ENCODE measurements at regions not wholly inside any gene's neighbourhood (a gene's known extent, or its start where the extent isn't known, plus 50 kb on each side); places are given as distances from the start of the nearest gene placed in this dataset.

DNA sequence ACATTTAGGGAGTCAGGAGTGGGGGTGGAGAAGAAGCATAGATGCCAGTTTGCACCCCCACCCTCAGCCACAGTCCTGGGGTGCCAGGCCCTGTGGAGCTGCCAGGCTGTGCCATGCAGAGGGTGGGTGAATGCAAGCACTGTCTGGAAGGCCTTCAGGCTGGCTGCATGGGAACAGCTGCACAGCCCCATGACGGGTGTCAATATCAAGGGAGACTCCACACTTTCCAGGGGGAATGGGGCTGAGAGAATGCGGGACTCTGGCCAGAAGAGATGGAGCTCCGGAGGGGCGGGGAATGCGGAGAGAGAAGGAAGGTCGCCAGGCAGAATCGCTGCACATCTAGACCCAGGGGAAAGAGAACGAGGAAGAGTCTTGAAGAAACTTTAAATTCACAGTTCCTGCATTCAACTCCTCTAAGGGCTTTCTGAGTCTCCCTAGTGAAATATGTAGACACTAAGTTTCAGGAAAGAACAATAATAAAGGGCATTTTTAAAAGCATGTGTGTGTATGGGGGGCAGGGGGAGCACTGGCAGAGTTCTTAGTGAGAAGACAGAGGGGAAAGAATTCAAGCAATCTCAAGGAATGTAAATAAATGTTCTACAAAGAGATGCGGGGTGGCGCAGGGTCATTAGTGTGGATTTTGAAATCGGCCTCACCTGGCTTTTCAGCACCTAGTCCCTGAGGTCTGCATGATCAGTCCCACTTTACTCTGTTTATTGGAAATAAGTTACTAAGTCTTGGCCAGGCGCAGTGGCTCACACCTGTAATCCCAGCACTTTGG is 59.1 kb downstream of the BOD1 start:
- no peak for DNase-seq

DNA sequence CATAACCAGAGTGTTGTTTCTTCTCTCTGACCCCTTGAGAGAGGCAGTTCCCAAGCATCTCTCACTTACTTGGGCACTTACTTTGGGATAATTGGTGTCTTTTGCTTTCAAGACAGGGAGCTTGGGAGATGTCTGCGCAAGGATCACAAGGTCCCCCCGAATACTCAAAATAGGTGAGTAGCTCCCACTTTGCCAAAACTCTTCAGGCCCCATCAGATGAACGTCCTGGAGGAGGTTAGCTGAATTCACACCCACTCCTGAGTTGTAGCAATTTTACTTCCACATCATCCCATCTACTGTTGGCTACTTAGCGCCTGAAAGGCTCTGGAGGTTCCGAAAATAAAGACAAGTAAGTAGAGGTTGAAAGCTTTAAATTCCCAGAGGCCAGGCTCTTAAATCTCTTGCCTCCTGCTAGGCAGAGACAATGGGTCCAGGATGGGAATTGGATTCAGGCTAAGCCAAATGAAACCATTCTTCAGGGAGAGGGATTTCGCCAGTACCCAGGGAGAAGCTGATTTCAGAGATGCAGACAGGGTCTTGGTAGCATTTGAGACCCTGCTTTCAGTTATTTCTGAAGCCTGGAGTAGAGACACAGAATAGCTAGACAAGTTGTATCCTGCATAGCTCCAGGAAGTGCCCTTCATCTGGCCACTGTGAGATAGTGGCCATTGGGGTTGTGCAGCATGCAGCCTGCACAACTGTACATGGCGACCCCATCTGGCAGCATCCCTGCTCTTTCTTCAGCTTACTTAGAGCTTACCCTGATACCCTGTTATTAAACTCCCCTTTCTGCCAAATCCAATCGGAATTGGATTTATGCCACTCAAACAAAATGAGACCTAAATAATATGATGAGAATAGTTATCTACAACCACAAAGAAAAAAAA is 60.1 kb downstream of the BOD1 start:
- DNase-seq, result no peak

DNA sequence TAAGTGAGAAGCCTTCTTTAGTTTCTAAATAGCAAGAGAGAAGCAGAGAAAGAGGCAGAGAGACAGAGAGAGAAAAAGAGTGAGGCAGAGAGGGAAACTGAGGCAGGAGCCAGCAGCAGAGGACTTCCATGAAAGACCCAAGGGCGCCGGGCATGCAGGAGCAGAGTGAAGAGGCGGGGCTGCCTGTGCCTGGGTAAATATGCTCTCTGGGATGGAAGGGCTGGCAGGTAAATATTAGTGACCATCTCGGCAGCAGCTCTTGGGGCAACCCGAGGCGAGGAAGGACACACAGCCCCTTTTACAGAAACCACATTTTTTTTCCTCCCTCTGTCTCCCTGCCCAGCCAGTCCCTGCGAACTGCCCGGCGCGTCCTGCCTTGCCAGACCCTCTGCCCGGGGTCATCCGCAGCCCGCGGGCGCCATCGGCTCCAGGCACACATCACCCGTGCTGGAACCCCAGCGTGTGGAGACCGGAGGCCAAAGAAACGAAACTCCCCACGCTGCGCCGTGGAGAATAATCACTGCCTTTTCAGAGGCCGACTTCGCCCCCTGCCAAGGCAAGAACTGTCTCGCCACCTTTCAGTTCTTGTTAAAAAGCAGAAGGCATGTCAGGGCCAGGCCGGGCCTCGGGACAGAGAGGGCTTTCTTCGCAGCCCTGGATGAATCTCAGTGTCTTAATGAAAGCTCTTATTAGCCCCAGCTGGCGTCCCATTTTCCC is 61.3 kb downstream of the BOD1 start:
- DNase-seq, result no peak

DNA sequence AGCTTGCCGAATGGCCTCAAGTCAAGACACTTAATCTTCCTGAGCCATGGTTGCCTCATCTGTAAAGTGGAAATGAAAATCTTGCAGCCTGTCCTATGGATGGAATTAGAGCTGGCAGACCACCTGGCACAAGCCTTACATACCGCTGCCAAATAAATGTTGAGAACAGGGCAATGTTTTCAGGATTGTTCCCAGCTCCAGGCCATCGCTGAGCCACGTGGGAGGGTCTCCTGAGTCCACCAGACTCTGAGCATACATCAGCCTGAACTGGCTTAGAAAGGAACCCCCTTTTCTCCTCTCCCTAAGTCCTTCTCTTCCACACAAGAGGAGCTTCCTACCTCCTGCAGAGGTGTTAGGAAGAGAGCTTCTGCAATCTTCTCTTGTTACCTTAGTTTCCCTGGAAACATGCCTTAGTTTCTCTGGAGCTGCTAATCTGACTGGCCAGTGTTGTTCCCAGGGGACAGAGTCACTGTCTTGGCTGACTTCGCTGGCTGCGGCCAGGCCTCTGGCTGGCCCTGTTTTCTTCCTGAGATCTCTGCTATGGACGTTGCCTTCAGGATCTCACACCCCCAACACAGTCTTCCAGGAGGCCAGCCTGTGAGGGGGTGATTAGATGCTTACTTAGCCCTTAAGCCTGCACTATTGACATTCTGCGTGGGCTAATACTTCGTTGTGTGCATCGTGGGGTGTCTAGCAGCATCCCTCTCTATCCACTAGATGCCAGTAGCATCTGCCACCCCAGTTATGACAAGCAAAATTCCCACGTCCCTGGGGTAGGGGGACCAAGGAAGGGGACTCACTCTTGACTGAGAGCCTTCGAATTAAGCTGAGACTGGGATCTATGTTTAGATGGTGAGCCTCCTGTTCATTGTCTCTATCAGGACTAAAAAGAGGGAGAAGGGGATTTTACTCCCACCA is 62.2 kb downstream of the BOD1 start:
- DNase-seq, result no peak

DNA sequence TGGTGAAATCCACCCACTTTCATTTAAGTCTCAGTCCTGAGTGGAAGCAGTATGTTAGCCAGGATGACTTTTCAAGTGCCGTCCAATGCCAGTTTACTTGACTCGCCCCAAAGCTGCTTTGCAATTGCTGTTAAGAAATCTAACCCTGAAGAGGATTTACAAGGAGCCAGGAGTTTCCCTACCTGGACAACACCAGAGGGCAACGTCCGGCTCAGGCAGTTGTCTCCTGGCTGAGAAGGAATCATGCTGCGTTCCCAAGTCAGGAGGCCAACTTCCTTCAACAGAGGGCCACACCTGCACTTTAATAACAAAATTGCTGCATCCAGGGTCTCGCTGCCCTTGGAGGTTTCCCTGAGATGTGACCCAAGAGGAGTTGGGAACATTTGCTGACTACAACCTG is 65.8 kb downstream of the BOD1 start:
- no peak for DNase-seq

DNA sequence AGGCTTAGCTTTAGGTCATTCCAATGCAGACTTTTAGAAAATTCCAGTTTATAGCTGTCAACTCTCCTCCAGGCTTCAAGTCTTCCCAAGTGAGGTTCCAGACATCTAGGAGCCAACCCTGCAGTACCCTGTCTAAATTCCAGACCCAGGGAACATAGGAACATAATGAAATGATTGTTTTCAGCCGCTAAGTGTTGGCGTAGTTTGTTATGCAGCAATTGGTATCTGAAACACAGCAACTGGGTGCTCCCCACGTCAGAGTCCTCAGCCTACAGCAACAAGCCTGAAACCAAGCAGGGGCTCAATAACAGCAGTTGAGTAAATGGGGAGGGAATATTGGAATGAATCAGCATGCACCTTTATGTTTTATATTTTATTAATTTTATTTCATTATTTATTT is 66.8 kb downstream of the BOD1 start:
- no peak for DNase-seq

DNA sequence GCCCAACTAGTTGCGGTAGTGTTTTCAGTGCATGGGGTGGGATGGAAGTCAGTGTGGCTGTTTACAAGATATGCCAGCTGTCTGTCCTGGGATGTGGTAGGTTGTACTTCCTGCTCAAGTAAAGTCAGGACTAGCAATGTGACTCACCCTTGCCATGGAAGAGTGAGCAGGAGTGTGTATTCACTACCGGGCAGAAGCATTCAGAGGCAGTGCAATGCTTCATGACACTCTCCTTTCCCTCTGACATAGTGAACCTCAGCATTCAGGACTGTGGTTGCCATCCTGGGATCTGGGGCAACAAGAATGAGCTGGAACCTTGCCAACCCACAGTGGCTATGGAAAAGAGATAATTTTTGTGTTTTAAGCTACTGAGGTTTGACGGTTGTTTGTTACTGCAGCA is 68.9 kb downstream of the BOD1 start:
- peak; percentile 38 for DNase-seq

DNA sequence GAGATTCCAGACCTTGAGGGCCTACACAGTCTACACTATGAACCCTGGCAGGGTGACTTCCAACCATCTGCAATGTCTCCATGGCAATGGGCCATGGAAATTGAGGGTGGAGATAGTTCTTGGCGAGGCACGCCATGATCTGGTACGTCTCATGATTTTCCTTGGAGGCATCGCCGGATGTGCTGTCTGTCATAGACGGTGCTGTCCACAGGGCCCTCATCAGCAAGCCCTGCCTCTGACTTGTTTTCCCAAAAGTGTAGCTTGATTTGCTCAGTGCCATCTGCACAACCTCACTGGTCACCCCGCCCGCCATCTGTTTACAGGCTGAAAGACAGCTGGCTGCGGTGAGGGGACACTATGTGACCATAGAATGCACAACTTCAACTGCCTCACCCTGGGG is 73.5 kb downstream of the BOD1 start:
- no peak for DNase-seq

DNA sequence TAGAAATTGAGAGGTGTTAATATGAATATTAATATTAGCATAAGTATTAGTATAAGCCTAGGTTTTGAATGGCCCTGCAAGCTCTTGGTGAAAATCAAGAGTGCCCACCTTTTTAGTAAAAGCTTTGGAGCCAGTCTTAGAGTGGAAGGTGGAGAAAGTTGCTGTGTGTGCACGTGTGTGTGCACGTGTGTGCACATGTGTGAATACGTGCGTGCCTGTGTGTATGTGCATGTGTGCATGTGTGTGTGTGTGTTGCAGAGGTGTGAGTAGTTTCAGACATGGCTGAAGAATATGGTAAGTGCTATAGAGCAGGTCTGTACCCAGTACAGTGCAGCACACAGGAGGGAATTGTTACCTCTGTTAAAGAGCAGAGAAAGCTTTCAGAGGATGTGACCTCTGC is 74.3 kb downstream of the BOD1 start:
- no peak for DNase-seq

DNA sequence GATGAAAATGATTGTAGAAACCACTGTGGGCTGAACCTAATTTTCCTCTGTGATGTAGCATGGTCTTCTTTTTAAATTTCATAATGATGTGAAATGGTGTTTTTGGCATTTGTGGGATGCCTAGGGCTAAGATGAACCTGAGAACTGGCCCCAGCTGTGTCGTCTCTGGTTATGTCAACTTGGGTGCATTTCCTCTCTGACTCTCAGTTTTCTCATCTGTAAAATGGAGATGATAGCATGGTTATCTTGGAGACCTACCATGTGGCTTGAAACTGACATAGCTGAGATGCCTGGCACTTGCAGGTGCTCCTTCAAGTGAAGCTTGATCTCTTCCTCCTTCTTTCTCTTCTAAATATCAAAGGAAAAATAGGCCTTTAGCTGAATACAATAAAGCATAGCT is 77.8 kb downstream of the BOD1 start:
- DNase-seq, result no peak

DNA sequence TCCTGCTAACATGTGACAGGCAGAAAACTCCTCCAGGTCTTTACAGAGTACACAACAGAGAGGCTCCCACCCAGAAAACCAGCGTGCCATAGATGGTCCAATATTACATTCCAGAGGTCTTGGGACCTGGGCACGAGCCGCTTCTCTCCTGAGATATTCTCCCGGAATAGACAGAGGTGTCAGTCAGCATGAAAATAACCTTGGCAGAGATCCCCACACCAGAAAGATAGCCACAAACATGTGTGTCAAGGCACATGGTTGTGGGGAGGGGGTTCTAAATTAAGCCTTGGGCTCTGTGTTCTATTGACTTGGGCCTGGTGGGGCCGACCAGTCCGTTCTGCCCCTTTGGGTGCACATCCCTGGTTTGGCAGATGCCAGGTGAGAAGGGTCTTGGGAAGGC is 78.4 kb downstream of the BOD1 start:
- DNase-seq, result no peak

DNA sequence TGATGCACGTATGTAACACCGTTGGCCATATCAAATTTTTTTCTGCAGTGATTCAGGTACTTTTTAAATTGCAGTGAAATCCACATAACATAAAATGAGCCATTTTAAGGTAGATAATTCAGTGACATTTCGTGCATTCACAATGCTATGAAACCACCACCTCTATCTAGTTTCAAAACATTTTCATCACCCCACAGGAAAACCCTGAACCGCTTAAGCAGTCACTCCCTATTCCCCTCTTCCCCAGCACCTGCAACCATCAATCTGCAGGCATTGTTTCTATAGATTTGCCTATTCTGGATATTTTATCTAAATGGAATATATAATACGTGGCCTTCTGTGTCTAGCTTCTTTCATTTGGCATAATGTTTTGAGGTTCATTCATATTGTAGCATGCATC is 79.2 kb downstream of the BOD1 start:
- DNase-seq, result no peak

DNA sequence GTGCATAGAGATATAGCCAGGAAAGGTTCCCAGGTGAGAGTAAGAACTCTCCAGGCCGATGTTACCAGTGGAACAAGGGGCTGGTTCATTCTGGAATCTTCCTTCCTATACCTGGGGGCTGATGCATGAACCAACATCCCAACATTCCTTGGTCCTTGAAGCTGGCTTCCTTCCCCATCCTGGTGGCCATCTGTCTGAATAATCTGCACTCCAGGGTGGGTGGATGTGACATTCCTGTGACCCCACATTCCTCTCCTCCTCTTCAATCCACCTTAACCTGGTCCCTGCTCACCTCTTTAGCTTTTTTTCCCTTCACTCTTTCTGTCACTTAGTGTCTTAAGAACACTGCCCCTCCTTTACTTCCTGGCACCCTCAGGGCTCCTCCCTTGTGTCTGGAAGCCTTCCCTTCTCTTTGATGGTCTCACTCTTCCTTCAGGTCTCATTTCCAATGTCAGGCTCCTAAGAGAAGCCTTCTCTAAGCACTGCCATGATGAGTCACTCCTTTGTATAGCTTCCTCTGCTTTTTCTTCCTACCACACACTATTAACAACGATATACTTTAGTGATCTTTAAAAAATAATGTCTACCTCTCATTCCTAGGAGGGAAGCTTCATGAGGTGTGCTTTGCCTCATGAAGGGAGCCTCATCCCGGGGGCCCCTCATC is 80.3 kb downstream of the BOD1 start:
- DNase-seq, result peak; percentile 16

DNA sequence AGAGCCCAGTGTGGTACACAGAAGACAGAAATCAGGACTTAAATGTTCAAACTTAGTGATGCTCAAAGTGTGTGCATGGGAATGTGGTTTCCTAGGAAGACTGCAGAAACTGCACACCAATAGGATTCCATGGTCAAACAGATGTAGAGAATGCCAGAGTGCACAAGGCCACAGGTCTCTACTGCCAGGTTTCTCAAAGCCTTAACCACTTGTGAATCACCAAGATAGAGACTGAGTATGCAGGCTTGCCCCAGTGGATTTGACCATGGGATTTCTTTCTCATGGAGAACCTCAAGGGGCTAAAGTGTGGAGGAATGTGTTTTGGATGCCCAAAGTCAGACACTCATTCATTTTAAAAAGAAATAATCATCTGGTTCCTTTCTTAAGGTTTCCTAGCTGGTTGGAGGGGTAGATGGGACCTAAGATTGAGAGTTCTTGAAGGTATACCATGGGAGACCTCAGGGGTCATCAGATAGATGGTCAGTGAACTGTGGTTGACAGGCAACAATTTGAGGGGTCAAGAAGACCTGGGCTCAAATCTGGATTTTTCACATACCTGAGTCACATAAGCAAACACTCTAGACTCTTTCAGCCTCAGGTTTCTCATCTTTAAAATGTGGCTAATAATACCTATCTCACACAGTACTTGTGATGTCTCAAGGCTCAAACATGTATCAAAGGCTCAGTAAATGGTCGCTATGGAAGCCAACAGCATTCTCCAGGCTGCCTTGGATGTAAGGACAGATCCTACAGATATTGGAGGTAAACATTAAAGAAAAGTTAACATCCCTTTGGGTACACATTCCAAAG is 81.1 kb downstream of the BOD1 start:
- DNase-seq, result no peak

DNA sequence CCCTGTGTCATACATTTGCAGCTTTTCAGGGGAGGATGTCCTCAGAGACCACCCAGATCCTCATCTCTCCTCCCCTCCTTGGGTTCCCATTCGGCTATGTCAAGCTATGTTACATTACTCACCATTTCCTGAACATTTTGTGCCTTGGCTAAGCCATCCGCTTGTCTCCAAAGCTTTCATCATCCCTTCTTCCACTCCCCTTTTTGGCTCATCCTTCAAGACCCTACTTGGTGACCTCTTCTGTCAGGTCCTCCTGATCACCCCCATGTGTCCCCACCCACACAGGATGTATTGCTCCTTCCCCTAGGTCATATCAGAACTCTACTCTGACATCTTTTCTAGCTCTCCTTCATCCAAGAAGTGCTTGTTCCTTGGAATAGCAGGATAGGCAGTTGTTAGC is 81.8 kb downstream of the BOD1 start:
- no peak for DNase-seq

DNA sequence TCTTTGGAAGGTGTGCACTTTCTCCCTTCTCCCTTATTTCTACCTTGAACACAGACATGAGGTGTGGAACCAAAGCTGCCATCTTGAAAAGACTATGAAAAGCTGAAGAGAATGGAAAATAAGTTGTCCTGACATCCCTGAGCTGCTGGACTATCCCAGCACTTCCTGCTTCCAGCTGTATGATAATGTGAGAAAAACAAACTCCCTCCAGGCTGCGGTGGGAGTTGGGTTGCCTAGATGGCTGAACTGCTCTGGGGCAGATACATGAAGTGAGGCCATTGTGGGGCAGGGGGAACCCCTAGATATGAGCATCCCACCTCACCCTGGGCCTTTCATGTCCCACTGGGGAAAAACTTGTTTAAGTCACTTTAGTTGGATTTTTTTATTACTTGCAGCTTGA is 82.4 kb downstream of the BOD1 start:
- no peak for DNase-seq

DNA sequence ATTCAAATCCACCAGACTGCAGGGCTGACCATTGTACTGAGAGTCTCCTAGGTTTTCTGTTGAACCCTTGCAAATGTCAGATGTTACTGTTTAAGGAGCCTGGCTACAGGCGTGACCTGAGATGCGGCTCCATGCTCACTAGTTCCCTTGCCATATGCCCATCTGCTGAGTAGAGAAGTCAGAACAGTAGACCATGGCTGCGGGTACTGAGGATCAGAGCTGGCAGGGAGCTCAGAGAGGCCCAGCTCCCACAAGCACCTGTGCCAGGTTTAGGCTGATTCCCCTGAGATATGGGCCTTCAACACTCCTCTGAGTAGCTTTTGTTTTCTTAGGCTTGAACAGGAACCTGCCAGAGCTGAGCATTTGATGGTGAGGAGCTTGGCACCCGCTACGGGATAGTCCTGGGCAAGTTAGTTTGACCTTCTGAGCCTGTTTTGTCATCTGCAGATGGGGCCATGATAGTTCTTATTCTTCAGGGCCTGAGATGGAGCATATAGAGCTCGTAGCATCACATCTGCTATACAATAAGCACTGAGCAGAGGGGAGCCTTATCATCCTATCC is 83.7 kb downstream of the BOD1 start:
- DNase-seq, result no peak

DNA sequence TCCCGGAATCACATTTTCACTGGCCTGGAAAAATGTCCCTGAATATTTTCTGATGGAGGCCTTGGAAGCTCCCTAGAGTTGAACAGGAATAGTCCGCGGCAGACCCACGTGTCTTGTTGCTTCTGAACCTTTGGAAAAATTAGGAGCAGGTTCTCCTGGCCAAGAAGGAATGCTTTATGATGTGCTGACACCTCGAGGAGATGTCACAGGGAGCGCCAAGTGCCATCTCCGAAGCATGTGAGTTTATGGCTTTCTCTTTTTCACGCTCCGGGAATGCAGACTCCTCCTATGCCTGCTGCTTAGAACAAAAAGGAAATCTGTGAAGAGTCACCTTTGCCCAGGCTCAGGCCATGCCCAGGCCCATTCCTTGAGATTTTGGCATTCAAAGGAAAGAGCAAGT is 84.6 kb downstream of the BOD1 start:
- no peak for DNase-seq

DNA sequence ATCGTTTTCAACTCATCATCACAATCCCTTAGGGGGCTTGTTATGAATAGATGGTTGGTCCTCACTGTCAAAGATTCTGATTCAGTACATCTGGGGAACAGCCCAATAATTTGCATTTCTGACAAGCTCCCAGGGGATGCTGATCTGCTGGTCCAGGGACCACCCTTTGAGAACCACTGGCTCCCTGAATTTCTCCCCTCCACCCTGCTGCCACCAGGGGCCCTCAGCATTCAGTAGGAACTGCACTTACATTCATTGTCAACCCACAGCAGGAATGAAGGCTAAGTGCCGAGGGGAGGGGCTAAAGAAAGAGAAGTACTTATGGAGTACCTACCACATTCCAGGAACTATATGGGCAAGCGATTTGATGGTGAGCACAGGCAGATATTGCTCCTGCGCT is 85.9 kb downstream of the BOD1 start:
- no peak for DNase-seq

DNA sequence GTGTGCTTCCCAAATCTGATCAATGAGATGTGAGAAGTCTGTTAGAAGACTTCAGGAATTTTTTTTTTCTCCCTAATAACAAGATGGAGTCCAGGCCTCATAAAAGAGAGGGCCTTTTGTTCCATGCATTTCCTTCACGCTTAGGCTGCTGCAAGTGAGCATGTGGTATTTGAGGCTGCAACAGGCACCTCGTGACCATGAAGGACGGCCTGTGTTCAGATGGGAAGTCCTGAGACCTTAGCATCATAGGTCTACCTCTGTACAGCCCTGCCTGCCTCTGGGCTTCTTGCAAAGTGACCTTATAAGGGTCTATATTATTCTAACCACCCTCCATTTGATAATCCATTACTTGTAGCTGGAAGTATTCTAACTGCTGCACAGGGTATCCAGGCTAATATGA is 86.6 kb downstream of the BOD1 start:
- DNase-seq, result no peak

DNA sequence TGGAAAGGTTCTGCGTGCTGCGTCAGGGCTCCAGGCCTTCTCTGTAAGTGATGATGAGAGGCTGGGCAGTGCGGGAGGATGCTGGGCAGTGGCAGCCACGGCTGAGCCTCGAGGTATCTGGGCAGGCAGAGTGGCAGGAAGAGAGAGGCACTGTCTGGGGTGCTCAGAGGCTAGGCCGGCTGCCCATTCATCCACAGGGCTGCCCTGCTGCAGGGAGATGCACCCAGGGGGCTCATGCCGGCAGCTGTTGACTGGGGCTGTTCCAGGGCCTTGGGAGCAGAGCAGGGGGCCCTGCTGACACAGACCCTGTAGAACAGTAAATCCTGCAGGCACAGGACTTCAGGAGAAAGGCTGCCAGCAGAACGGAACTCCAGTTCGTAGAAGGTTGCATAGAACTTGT is 88.8 kb downstream of the BOD1 start:
- no peak for DNase-seq
